ENCODE measurements at regions not wholly inside any gene's neighbourhood (a gene's known extent, or its start where the extent isn't known, plus 50 kb on each side); places are given as distances from the start of the nearest gene placed in this dataset.

DNA sequence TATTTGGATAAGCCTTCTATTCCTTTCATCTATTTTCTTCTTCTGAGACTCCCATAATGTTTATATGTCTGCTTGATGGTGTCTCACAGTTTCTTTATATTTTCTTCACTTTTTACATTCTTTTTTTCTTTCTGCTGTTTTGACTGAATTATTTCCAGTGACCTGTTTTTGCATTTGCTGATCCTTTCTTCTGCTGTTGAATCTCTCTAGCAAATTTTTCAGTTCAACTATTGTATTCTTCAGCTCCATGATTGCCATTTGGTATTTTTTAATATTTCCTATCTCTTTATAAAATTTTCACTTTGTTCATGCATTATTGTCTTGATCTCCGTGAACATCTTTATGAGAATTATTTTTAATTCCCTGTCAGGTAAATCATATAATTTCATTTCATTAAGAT is 122.3 kb upstream of the ST6GALNAC5 start:
- no peak for DNase-seq (ENCODE audit: extremely low spot score, unreplicated experiment)
- TF ChIP-seq CTCF (IDR thresholded peaks at IDR 0.05): no peak
- Mint-ChIP-seq H3K4me3 (ENCODE audit: unreplicated experiment) (no peak overlapping the region), H3K9me3 (ENCODE audit: unreplicated experiment) (peaks cover 22% of the 10 kb centered on the region), H3K27ac (ENCODE audit: unreplicated experiment) (no peak overlapping the region), H3K36me3 (ENCODE audit: unreplicated experiment) (peaks cover 2% of the 10 kb centered on the region), H3K4me1 (ENCODE audit: unreplicated experiment) (no peaks in the 10 kb centered on the region), H3K27me3 (ENCODE audit: unreplicated experiment) (peaks cover 9% of the 10 kb centered on the region)

- Mint-ChIP-seq H3K27me3 (ENCODE audit: unreplicated experiment) (peaks cover 7% of the 10 kb centered on the region), H3K4me3 (ENCODE audit: unreplicated experiment) (no peak overlapping the region), H3K27ac (ENCODE audit: unreplicated experiment) (no peak overlapping the region), H3K9me3 (ENCODE audit: unreplicated experiment) (peaks cover 22% of the 10 kb centered on the region), H3K4me1 (ENCODE audit: unreplicated experiment) (no peaks in the 10 kb centered on the region), H3K36me3 (ENCODE audit: unreplicated experiment) (peaks cover 2% of the 10 kb centered on the region)
- no peak for DNase-seq (ENCODE audit: extremely low spot score, unreplicated experiment)
- no peak for TF ChIP-seq CTCF (IDR thresholded peaks at IDR 0.05)
Measured at GRCh38 chr1:76746206-76746605, 121.1 kb upstream of the ST6GALNAC5 start.

- TF ChIP-seq CTCF (IDR thresholded peaks at IDR 0.05): no peak
- Mint-ChIP-seq H3K4me3 (ENCODE audit: unreplicated experiment) (no peak overlapping the region), H3K27me3 (ENCODE audit: unreplicated experiment) (peaks cover 24% of the 10 kb centered on the region), H3K4me1 (ENCODE audit: unreplicated experiment) (no peaks in the 10 kb centered on the region), H3K9me3 (ENCODE audit: unreplicated experiment) (no peaks in the 10 kb centered on the region), H3K36me3 (ENCODE audit: unreplicated experiment) (no peaks in the 10 kb centered on the region), H3K27ac (ENCODE audit: unreplicated experiment) (no peak overlapping the region)
- DNase-seq (ENCODE audit: extremely low spot score, unreplicated experiment): no peak
Measured at GRCh38 chr1:76754730-76755129, 112.5 kb upstream of the ST6GALNAC5 start.

DNA sequence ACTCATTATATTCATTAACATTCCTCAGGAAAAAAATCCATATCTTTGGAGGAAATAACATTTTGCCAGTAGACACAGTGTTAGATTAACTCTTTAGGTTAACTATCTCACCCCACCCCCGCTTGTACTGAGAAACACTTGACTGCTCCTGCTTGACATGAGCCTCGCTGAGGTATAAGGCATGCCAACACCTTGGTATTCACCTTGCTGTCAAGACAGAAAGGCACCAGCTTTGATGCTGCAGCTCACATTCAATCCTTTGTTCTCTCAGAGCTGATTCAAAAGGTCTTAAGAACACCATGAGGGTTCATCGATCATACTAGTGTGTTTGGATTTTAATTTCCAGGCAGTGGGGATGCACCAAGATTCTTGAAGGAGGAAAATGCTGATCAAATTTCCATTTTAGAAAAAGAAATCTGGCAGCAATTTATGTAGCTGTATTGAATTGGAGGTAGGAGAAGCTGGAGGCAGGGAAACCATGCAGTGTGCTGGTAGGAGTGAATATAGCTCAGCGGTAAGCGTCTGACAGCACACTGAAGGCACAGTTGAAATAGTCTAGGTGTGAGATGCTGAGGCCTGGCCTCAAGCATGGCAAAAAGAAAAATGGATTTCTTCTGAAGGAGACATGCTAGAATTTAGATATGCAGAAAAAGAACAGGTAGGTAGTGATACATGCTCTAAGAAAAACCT is 108.0 kb upstream of the ST6GALNAC5 start:
- Mint-ChIP-seq H3K4me3 (ENCODE audit: unreplicated experiment) (no peak overlapping the region), H3K9me3 (ENCODE audit: unreplicated experiment) (no peaks in the 10 kb centered on the region), H3K36me3 (ENCODE audit: unreplicated experiment) (no peaks in the 10 kb centered on the region), H3K4me1 (ENCODE audit: unreplicated experiment) (no peaks in the 10 kb centered on the region), H3K27ac (ENCODE audit: unreplicated experiment) (no peak overlapping the region), H3K27me3 (ENCODE audit: unreplicated experiment) (peaks cover 17% of the 10 kb centered on the region)
- DNase-seq (ENCODE audit: extremely low spot score, unreplicated experiment): no peak
- no peak for TF ChIP-seq CTCF (IDR thresholded peaks at IDR 0.05)

- Mint-ChIP-seq H3K27ac (ENCODE audit: unreplicated experiment) (no peak overlapping the region), H3K36me3 (ENCODE audit: unreplicated experiment) (no peaks in the 10 kb centered on the region), H3K4me1 (ENCODE audit: unreplicated experiment) (no peaks in the 10 kb centered on the region), H3K4me3 (ENCODE audit: unreplicated experiment) (no peak overlapping the region), H3K27me3 (ENCODE audit: unreplicated experiment) (peaks cover 21% of the 10 kb centered on the region), H3K9me3 (ENCODE audit: unreplicated experiment) (no peaks in the 10 kb centered on the region)
- no peak for DNase-seq (ENCODE audit: extremely low spot score, unreplicated experiment)
- TF ChIP-seq CTCF (IDR thresholded peaks at IDR 0.05): no peak
Measured at GRCh38 chr1:76759950-76760349, 107.3 kb upstream of the ST6GALNAC5 start.

Measured in osteocyte (in vitro differentiated cells).